ENCODE measurements at regions not wholly inside any gene's neighbourhood (a gene's known extent, or its start where the extent isn't known, plus 50 kb on each side); places are given as distances from the start of the nearest gene placed in this dataset.

- TF ChIP-seq CTCF (IDR thresholded peaks at IDR 0.05; ENCODE audit: low read depth, low read length): no peak
- no peak for TF ChIP-seq POLR2A (IDR thresholded peaks at IDR 0.05; ENCODE audit: extremely low read depth, insufficient read length)
These were observed 488.5 kb upstream of the TBX3 start for GRCh38 chr12:115172521-115172920.
